NT2/D1 (cell line): ENCODE measurements at regions not wholly inside any gene's neighbourhood (a gene's known extent, or its start where the extent isn't known, plus 50 kb on each side); places are given as distances from the start of the nearest gene placed in this dataset.
A peak's percentile ranks its signal among the peaks of the same experiment; 100 is the strongest.

ENCODE experiments used
- DNase-seq: peaks from one replicate; pipeline ENCODE4 v3.0.0-alpha.2; 2011; ENCODE audit warnings: low read depth, low spot score
- H3K27me3 ChIP-seq: 2 replicates; pipeline ENCODE4 v1.6.0; 2011; ENCODE audit warnings: mild to moderate bottlenecking; ENCODE audit not compliant: insufficient read length, insufficient read depth
- H3K36me3 ChIP-seq: 2 replicates; pipeline ENCODE4 v1.6.1; 2011; ENCODE audit warnings: mild to moderate bottlenecking, low read length, mixed read lengths; ENCODE audit not compliant: insufficient read depth, insufficient read length
- H3K4me1 ChIP-seq: 2 replicates; pipeline ENCODE4 v1.5.1; 2011; ENCODE audit not compliant: insufficient read depth, insufficient read length
- H3K4me3 ChIP-seq: 2 replicates; pipeline ENCODE4 v1.5.1; 2011; ENCODE audit warnings: low read depth; ENCODE audit not compliant: insufficient read length
- H3K9ac ChIP-seq: 2 replicates; pipeline ENCODE4 v1.6.0; 2011; ENCODE audit warnings: low read depth; ENCODE audit not compliant: insufficient read length
- H3K9me3 ChIP-seq: 2 replicates; pipeline ENCODE4 v1.5.1; 2011; ENCODE audit warnings: mild to moderate bottlenecking, low read length; ENCODE audit not compliant: insufficient read depth
- SUZ12 ChIP-seq: IDR thresholded peaks from 2 replicates; pipeline ENCODE4 v1.6.1; 2011; ENCODE audit not compliant: insufficient read length, insufficient read depth; ENCODE audit errors: extremely low read depth
- YY1 ChIP-seq: IDR thresholded peaks from 2 replicates; pipeline ENCODE4 v1.6.1; 2011; ENCODE audit not compliant: insufficient read length, insufficient read depth
- ZNF274 ChIP-seq: IDR thresholded peaks from 2 replicates; pipeline ENCODE4 v1.6.1; 2011; ENCODE audit warnings: mild to moderate bottlenecking, low read depth, low read length

DNA sequence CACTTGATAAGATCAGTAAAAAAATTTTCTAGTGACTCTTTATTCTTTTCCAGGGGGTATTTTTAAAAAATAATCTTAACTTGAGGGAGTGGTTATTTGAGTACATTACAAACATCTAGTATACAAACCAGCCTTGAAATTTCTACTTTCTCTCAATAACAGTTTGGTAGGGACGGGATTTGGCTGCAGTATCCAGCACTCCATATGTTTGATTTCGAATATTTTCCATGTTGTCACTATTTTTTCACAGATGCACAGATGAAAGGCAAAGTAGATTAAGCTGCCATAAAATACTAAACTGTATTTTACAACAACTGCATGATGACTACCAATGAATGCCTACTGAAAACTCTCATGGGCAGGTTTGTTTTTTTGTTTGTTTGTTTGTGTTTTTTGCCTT is 225.0 kb downstream of the COX7B2 start:
- no peaks in the 10 kb centered on the region for H3K9me3 ChIP-seq

DNA sequence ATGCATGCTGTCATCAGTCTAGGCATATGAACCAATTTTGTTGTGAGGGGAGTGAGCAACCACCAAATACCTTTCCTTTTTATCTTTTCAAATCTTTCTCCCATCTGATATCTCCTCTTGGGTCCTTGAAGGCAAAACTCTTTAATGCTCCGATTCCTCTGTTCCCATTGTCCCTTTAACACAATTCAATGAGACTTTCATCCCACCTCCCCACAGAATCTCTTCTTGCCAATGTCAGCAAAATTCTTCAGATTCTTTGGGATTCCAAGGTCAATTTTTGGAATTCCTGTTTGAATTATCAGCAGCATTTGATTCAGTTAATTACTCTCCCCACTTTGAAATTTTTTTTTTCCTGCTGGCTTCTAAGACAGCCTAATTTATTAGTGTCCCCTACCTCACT is 232.7 kb downstream of the COX7B2 start:
- H3K36me3 ChIP-seq, result no peaks in the 10 kb centered on the region
- no peak overlapping the region for H3K9ac ChIP-seq
- no peak overlapping the region for H3K4me3 ChIP-seq
- TF ChIP-seq SUZ12, result no peak
- TF ChIP-seq ZNF274, result no peak
- TF ChIP-seq YY1, result no peak
- H3K27me3 ChIP-seq, result no peaks in the 10 kb centered on the region
- no peak for DNase-seq
- no peaks in the 10 kb centered on the region for H3K4me1 ChIP-seq
- H3K9me3 ChIP-seq, result no peaks in the 10 kb centered on the region

More for the DNA sequence above, 225.0 kb downstream of the COX7B2 start:
- DNase-seq, result no peak
- H3K4me3 ChIP-seq, result no peak overlapping the region
- H3K4me1 ChIP-seq, result no peaks in the 10 kb centered on the region
- TF ChIP-seq SUZ12 (no peak), YY1 (no peak)
- H3K9ac ChIP-seq, result no peak overlapping the region
- H3K36me3 ChIP-seq, result no peaks in the 10 kb centered on the region
- H3K27me3 ChIP-seq, result no peaks in the 10 kb centered on the region

DNA sequence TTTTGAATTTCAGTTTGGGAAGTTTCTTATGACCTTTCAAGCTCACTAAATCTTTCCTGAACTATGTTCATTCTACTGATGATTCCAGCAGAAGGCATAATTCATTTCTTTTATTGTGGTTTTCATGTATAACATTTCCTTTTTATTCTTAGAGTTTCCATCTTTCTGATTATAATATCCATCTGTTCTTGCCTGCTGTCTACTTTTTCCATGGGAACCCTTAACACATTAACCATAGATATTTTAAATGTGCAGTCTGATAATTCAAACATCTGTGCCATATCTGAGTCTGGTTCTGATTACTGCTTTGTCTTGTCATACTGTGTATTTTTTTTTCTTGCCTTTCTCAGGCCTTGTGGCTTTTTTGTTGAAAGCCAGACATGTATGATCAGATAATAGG is 234.7 kb downstream of the COX7B2 start:
- no peaks in the 10 kb centered on the region for H3K27me3 ChIP-seq
- no peak overlapping the region for H3K9ac ChIP-seq
- DNase-seq, result no peak
- no peaks in the 10 kb centered on the region for H3K9me3 ChIP-seq
- H3K4me1 ChIP-seq, result no peaks in the 10 kb centered on the region
- TF ChIP-seq ZNF274 (no peak), YY1 (no peak), SUZ12 (no peak)
- no peaks in the 10 kb centered on the region for H3K36me3 ChIP-seq
- H3K4me3 ChIP-seq, result no peak overlapping the region

DNA sequence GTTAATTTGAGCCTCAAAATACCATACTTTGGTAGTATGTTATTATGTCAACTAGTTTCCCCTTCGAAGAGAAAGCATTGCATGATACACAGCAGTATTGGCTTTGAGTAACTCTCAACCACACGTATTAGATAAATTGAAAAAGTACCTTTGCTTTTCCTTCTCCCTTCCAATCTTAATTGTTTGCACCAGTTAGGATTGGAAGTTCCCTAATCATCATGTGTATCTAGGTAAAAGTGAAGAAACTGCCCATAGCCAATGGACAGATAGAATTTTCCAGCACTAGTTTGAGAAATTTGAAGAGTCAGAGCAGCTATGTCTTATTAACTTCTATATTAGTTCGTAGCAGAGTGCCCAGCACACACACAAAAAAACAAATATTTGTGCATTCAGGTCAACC is 241.3 kb downstream of the COX7B2 start:
- H3K36me3 ChIP-seq, result no peaks in the 10 kb centered on the region
- TF ChIP-seq YY1 (no peak), ZNF274 (no peak), SUZ12 (no peak)
- H3K27me3 ChIP-seq, result no peaks in the 10 kb centered on the region

DNA sequence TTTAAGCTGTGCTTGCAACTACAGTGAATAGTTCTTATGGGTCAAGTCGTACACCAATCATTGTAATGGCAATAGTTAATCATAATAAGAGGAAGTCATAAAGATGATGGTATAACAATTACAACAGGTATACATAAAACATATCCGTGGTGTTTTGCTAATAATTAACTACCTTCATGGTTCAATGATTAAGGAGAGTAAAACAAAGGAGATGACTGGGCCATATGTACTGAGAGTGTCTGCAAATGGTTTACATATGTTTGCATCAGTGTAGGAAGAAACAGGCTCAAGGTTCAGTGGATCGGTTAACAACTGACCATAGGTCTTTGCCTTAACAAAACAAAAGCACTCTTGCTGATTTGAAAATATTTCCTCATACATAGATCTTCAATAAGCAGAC is 253.0 kb downstream of the COX7B2 start:
- TF ChIP-seq ZNF274, result no peak
- TF ChIP-seq YY1, result no peak
- TF ChIP-seq SUZ12, result no peak
- Histone ChIP-seq H3K36me3 (no peaks in the 10 kb centered on the region), H3K4me3 (no peak overlapping the region), H3K9ac (no peak overlapping the region), H3K4me1 (no peaks in the 10 kb centered on the region), H3K27me3 (no peaks in the 10 kb centered on the region), H3K9me3 (no peaks in the 10 kb centered on the region)
- DNase-seq, result no peak

More for the DNA sequence above, 241.3 kb downstream of the COX7B2 start:
- Histone ChIP-seq H3K9ac (no peak overlapping the region), H3K9me3 (no peaks in the 10 kb centered on the region), H3K4me3 (no peak overlapping the region), H3K4me1 (no peaks in the 10 kb centered on the region)
- DNase-seq, result no peak

DNA sequence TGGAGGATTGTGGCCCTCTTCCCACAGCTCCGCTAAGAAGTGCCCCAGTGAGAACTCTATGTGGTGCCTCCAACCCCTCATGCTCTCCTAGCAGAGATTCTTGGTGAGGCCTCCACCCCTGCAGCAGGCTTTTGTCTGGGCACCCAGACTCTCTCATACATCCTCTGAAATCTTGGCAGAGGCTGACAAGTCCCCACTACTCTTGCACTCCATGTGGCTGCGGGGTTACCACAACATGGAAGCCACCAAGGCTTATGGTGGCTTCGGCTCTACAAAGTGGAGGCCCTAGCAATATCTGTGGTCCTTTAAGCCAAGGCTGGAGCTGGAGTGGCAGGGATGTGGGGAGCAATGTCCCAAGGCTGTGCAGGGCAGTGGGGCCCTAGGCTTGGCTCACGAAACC is 255.2 kb downstream of the COX7B2 start:
- H3K4me3 ChIP-seq, result no peak overlapping the region
- no peak for DNase-seq
- no peaks in the 10 kb centered on the region for H3K4me1 ChIP-seq
- no peak overlapping the region for H3K9ac ChIP-seq
- no peaks in the 10 kb centered on the region for H3K9me3 ChIP-seq
- H3K36me3 ChIP-seq, result no peaks in the 10 kb centered on the region
- H3K27me3 ChIP-seq, result no peaks in the 10 kb centered on the region
- TF ChIP-seq YY1 (no peak), ZNF274 (no peak), SUZ12 (no peak)

DNA sequence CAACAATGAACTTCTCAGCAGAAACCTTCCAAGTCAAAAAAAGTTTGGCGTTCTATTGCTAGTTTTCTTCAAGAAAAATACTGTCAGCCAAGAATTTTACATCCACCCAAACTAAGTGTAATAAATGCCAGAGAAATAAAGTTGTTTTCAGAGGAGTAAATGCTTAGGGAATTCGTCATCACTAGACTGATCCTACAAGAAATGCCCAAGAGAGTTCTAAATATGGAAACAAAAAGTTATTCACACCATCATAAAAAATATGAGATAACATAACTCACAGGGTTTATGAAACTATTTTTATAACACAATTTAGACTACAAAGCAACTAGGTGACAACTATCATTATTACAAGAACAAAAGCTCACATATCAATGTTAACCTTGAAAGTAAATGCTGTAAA is 259.5 kb upstream of the GABRA2 start:
- H3K4me1 ChIP-seq, result no peaks in the 10 kb centered on the region
- no peaks in the 10 kb centered on the region; the same call in 1 of the 2 replicates for H3K9me3 ChIP-seq
- no peaks in the 10 kb centered on the region for H3K27me3 ChIP-seq
- no peak overlapping the region for H3K4me3 ChIP-seq
- TF ChIP-seq YY1 (no peak), SUZ12 (no peak), ZNF274 (no peak)
- no peak for DNase-seq
- no peaks in the 10 kb centered on the region for H3K36me3 ChIP-seq
- H3K9ac ChIP-seq, result no peak overlapping the region

DNA sequence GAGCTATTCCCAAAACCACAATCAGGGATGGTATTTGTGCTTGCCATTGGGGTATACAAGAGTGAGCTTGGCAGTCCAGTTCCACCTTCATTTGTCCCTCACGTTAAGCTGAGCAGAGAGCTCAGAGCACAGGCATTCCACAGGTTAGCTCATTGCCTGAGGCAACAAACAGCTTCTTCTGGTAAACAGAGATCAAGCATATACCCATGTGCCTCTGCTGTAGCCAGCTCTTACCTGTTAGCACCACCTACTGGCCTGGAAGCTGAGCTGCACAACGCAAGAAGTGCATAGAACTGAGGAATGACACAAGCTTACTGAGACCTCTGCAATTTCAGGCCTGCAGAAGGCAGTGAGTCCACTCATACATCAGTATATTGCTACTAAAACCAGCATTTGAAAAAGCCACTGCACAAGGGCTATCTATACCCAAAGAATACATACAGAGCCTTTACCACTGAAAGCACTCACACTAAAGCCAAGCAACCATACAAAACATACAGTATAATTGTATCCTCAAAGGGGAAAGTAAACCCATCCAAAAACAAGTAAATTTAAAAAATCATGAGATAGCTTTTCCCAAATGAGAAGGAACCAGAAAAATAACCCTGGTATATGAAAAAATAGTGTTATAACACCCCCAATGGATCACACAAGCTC is 258.3 kb upstream of the GABRA2 start:
- no peaks in the 10 kb centered on the region; the same call in 1 of the 2 replicates for H3K9me3 ChIP-seq
- no peaks in the 10 kb centered on the region for H3K4me1 ChIP-seq
- no peak overlapping the region for H3K4me3 ChIP-seq
- H3K9ac ChIP-seq, result no peak overlapping the region
- no peak for TF ChIP-seq ZNF274
- TF ChIP-seq YY1, result no peak
- TF ChIP-seq SUZ12, result no peak
- no peaks in the 10 kb centered on the region for H3K36me3 ChIP-seq
- no peaks in the 10 kb centered on the region for H3K27me3 ChIP-seq
- peak; percentile 64 for DNase-seq
